GM06990 (cell line): ENCODE measurements at regions not wholly inside any gene's neighbourhood (a gene's known extent, or its start where the extent isn't known, plus 50 kb on each side); places are given as distances from the start of the nearest gene placed in this dataset.
"Not testable (repeated sequence)": the region's sequence is repeated elsewhere in the genome, so short reads cannot be mapped to it uniquely, and the experiment has no call there.

ENCODE experiments used
- DNase-seq: peaks from one replicate; pipeline ENCODE4 v3.0.0-alpha.2; 2011; ENCODE audit not compliant: insufficient read length; ENCODE audit errors: extremely low read depth
- H3K27me3 ChIP-seq: replicated peaks from 2 replicates; pipeline ENCODE4 v1.6.0; 2011; ENCODE audit warnings: low read length; ENCODE audit not compliant: control insufficient read depth, insufficient read depth
- H3K36me3 ChIP-seq: 2 replicates; pipeline ENCODE4 v1.5.1; 2011; ENCODE audit warnings: low read length; ENCODE audit not compliant: control insufficient read depth, insufficient read depth
- H3K4me3 ChIP-seq: replicated peaks from 2 replicates; pipeline ENCODE4 v1.5.1; 2011; ENCODE audit warnings: low read depth, mild to moderate bottlenecking, control low read depth, low read length
- CTCF ChIP-seq: IDR thresholded peaks from 2 replicates; pipeline ENCODE4 v1.5.1; 2011; ENCODE audit warnings: low read length, control low read depth, mild to moderate bottlenecking, inconsistent platforms; ENCODE audit not compliant: insufficient read depth, poor library complexity, severe bottlenecking

GRCh38 chr13:86906127-86906874 is 764.9 kb upstream of the SLITRK5 start:
- no peak overlapping the region for H3K4me3 ChIP-seq
- H3K36me3 ChIP-seq, result no peaks in the 10 kb centered on the region
- H3K27me3 ChIP-seq, result no peaks in the 10 kb centered on the region
- DNase-seq, result no peak
- TF ChIP-seq CTCF, result no peak

GRCh38 chr13:86907156-86907555 is 764.0 kb upstream of the SLITRK5 start:
- DNase-seq, result no peak
- Histone ChIP-seq H3K4me3 (no peak overlapping the region), H3K36me3 (no peaks in the 10 kb centered on the region), H3K27me3 (no peaks in the 10 kb centered on the region)
- no peak for TF ChIP-seq CTCF

GRCh38 chr13:86909318-86909717 is 761.9 kb upstream of the SLITRK5 start:
- no peak overlapping the region for H3K4me3 ChIP-seq
- no peak for TF ChIP-seq CTCF
- no peak for DNase-seq

GRCh38 chr13:86914757-86915156 is 756.4 kb upstream of the SLITRK5 start:
- H3K27me3 ChIP-seq, result no peaks in the 10 kb centered on the region
- no peak for TF ChIP-seq CTCF
- no peak for DNase-seq
- H3K36me3 ChIP-seq, result no peaks in the 10 kb centered on the region
- no peak overlapping the region for H3K4me3 ChIP-seq

More at GRCh38 chr13:86909318-86909717, 761.9 kb upstream of the SLITRK5 start:
- H3K27me3 ChIP-seq, result no peaks in the 10 kb centered on the region
- H3K36me3 ChIP-seq, result no peaks in the 10 kb centered on the region

GRCh38 chr13:86917438-86917837 is 753.7 kb upstream of the SLITRK5 start:
- not testable (repeated sequence) for H3K4me3 ChIP-seq, H3K27me3 ChIP-seq, DNase-seq, H3K36me3 ChIP-seq

- H3K4me3 ChIP-seq, result no peak overlapping the region
- no peaks in the 10 kb centered on the region for H3K36me3 ChIP-seq
- TF ChIP-seq CTCF, result no peak
- H3K27me3 ChIP-seq, result no peaks in the 10 kb centered on the region
- DNase-seq, result no peak
Observed at GRCh38 chr13:86918682-86919081, 752.5 kb upstream of the SLITRK5 start.
